Tibial nerve (tissue), 3 donors: ENCODE measurements at regions not wholly inside any gene's neighbourhood (a gene's known extent, or its start where the extent isn't known, plus 50 kb on each side); places are given as distances from the start of the nearest gene placed in this dataset.

Source experiments
- CTCF ChIP-seq, 5 experiments: fragments of 200-600 bp in 3 of 5; fragments of 450-650 bp in 2 of 5; sonication (generic) in 3 of 5; IDR thresholded peaks; one replicate each; pipeline ENCODE4 v1.5.1; 2016 to 2019; ENCODE audit warnings: antibody characterized with exemption in 5 of 5, mild to moderate bottlenecking in 3 of 5, moderate library complexity in 2 of 5
- POLR2A ChIP-seq, 2 donors: fragments of 450-650 bp; IDR thresholded peaks; one replicate each; pipeline ENCODE4 v1.6.1; 2017; ENCODE audit warnings: antibody characterized with exemption in 2 of 2, mild to moderate bottlenecking in 2 of 2, moderate library complexity in 2 of 2

DNA sequence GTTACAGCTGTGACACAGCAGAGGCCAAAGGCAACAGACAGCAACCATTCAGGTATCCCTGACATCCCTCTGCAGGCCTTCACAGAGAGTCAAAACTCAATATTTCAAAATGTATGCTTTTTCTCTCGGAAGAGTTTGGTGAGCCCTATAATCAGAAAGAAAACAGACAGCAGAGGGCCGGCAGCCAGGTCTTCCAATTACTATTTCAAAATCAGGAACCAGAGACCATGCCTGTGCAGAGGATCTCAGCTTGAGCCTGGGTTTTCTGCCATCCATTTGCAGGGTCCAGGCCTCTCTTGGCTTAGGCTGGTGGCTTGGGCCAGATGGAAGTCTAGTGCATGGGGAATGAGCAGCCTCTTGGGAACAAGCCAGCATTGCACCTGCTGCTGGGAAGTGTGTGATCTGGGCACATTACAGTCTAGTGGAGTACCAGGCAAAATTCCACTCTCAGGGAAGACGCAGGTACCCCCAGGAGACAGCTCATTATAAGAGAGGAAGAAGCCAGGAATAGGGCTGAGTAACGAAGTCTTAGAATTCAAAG lies 231.3 kb downstream of the ENC1 start:
- no peak for TF ChIP-seq CTCF (IDR thresholded peaks at IDR 0.05)
- TF ChIP-seq POLR2A (IDR thresholded peaks at IDR 0.05): no peak
